ENCODE measurements at regions not wholly inside any gene's neighbourhood (a gene's known extent, or its start where the extent isn't known, plus 50 kb on each side); places are given as distances from the start of the nearest gene placed in this dataset.
"Not testable (repeated sequence)": the region's sequence is repeated elsewhere in the genome, so short reads cannot be mapped to it uniquely, and the experiment has no call there.

DNA sequence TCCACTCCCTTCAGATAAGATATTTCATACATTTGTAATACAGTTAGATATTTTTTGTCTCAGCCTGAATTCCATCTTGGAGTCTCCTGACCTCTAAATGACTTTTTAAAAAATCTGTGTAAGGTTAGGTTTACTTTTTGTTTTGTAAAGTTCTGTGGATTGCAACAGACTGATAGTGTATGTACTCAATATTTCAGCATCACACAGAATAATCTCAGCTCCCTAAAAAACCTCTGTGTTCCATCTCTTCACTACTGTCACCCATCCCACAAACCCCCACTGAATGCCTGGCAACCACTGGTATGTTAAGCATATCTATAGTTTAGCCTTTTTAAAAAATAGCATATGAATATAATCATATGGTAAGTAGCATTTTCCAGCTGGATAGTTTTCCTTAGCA lies 951.1 kb upstream of the ADAMTS5 start:
- H3K36me3 ChIP-seq; H3K27ac ChIP-seq; H3K4me3 ChIP-seq; H3K9me3 ChIP-seq; H3K4me1 ChIP-seq; DNase-seq; intact Hi-C loops (cut with DNase I; ENCODE audit: low total_unique reads); H3K27me3 ChIP-seq: not testable (repeated sequence)

DNA sequence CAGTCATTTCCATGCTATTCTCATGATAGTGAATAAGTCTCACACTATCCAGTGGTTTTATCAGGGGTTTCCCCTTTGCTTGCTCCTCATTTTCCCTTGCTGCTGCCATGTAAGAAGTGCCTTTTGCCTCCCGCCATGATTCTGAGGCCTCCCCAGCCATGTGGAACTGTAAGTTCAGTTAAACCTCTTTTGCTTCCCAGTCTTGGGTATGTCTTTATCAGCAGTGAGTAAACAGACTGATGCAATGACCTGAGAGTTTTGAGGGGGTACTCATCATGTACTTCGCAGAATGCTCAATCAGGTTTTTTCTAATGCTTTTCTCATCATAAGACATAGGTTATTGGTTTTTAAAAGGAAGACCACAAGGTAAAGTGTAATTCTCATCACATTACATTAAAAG lies 949.4 kb upstream of the ADAMTS5 start:
- H3K4me3 ChIP-seq; intact Hi-C loops (cut with DNase I; ENCODE audit: low total_unique reads); H3K4me1 ChIP-seq: not testable (repeated sequence)

DNA sequence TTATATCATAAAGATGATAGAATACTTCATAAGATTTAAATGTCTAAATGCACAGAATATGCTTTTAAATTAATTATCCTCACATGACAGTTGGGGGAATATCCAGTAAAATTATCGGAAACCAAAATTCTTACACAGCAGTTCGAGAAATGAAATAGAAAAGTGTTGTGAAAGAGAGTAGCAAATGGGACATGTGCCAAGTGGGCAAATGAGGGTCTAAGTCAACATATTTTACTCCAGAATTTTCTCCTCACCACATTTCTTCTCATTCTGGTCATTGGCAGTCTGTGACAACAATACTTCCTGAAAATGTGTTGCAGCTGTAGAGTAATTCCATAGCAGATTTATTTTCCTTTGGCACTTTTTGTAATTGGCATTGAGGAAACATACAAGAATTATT lies 945.2 kb upstream of the ADAMTS5 start:
- not testable (repeated sequence) for DNase-seq

More for the DNA sequence above, 949.4 kb upstream of the ADAMTS5 start:
- not testable (repeated sequence) for DNase-seq, H3K27me3 ChIP-seq, H3K36me3 ChIP-seq, H3K27ac ChIP-seq, H3K9me3 ChIP-seq

DNA sequence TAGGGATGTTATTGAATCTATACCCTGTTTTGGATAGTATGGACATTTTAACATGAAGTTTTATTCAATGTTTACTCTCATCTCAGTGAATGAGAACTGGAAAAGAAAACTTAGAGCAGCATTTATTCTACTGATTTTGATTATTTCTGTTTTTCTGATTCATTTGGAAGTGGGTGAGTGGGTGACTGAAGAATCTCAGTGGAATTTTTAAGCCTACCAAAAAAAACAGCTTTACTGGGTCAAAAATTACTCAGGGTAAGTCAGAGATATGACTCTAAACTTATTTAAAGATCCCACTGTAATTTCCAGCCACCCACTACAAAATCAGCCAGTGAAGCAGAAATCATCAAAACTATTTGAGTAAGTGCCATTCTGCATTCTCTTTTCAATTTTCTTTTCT lies 942.6 kb upstream of the ADAMTS5 start:
- H3K4me1 ChIP-seq; H3K27ac ChIP-seq; intact Hi-C loops (cut with DNase I; ENCODE audit: low total_unique reads); H3K27me3 ChIP-seq; H3K9me3 ChIP-seq; H3K4me3 ChIP-seq; H3K36me3 ChIP-seq; DNase-seq: not testable (repeated sequence)

More for the DNA sequence above, 945.2 kb upstream of the ADAMTS5 start:
- H3K27ac ChIP-seq; H3K9me3 ChIP-seq; H3K27me3 ChIP-seq; intact Hi-C loops (cut with DNase I; ENCODE audit: low total_unique reads); H3K4me3 ChIP-seq; H3K4me1 ChIP-seq; H3K36me3 ChIP-seq: not testable (repeated sequence)

DNA sequence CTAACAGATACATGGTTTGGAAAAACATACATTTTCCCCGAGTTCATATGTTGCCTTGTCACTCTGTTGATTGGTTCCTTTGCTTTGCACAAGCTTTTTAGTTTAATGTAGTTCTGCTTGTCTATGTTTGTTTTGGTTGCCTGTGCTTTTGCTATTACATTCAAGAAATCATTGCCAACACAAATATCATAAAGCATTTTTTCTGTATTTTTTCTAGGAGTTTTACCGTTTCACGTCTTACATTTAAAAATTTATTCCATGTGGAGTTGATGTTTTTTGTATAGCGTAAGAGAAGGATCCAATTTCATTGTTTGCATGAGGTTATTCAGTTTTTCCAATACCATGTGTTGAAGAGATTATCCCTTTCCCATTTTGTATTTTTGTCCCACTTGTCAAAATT lies 941.9 kb upstream of the ADAMTS5 start:
- H3K36me3 ChIP-seq; H3K9me3 ChIP-seq; H3K27ac ChIP-seq; H3K4me1 ChIP-seq; H3K4me3 ChIP-seq; H3K27me3 ChIP-seq; intact Hi-C loops (cut with DNase I; ENCODE audit: low total_unique reads); DNase-seq: not testable (repeated sequence)

DNA sequence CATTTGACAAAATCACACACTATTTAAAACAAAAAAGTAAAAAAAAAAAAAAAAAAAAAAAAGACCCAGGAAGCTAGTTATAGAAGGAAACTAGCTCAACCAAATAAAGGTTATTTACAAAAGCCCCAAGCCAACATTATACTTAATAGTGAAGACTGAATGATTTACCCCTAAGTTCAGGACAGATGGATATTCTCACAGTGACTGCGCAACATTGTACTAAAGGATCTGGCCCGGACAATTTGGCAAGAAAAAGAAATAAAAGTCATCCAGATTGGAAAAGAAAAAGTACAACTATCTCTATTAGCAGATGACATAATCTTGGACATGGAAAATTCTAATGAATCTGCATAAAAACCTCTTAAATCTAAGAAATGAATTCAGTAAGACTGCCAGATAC lies 936.0 kb upstream of the ADAMTS5 start:
- H3K9me3 ChIP-seq; H3K4me3 ChIP-seq; H3K36me3 ChIP-seq; H3K27me3 ChIP-seq; H3K4me1 ChIP-seq; intact Hi-C loops (cut with DNase I; ENCODE audit: low total_unique reads): not testable (repeated sequence)
- peak overlapping the region in 1 of 2 donors; percentile 70 for H3K27ac ChIP-seq
- peak; percentile 30 to 73 for DNase-seq

DNA sequence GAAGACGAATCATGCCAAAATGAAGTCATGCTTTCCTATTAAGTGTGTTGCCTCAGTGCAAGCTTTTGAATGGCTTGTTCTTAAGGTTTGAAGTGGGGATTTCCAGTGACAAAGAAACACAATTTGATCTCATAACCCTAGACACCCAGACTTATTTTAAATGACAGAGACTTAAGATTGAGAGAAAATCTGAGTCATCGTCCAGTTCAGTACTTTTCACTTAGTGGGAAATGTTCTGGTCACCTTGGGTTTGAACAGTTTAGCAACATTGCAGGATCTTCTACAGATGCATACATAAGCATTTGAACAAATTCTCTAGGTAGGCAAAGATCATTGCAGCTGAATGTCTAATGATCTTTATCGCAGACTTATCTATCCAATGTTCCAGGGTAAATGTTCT lies 926.7 kb upstream of the ADAMTS5 start:
- H3K9me3 ChIP-seq; H3K36me3 ChIP-seq; H3K27me3 ChIP-seq; DNase-seq; H3K4me1 ChIP-seq; H3K4me3 ChIP-seq; intact Hi-C loops (cut with DNase I; ENCODE audit: low total_unique reads); H3K27ac ChIP-seq: not testable (repeated sequence)

DNA sequence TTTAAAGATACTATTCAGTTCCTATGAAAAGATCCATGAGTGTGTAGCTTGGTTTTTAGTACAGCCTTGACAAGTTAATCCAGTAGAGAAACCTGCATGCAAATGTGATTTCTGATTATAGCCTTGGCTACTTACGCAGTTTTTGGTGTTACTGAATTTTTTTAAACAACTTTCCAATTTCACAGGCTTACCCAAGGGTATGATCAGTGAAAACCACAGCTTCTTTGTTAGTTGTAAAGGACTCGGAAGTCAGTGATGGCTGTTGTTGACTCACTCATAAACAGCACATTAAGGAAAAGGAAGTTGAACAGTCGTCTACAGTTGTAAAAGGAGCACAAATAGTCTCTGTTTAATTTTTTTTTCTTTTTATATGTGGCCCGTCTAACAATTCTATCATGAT lies 924.6 kb upstream of the ADAMTS5 start:
- H3K4me3 ChIP-seq; H3K4me1 ChIP-seq; H3K27me3 ChIP-seq; H3K36me3 ChIP-seq; DNase-seq; H3K27ac ChIP-seq; intact Hi-C loops (cut with DNase I; ENCODE audit: low total_unique reads); H3K9me3 ChIP-seq: not testable (repeated sequence)

DNA sequence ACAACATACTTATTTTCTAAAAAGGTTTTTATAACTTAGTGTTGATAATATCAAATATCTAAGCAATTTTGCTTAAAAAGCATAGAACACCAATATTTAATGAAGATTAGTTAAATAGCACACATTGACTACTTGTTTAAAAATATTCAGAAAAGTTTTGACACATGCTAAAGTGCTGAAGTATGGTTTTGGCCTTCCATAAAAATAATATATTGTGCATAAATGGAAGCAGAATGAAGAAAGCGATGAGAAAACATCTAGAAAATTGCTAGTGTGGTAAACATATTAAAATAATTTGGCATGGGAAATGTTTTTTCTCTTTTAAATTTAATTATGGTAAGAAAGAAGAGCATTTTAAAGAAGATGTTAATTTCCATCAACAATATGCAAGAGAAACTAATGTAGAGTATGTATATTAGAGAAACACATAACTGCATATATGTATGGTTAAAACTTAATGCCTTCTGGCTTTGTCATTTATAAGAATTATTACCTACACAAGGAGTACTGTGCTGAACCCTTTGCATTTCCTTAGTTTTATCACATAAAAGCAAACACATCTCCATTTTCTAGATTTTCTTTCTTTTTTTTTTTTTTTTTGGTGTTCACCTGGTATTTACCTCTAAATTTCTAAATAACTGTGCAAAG lies 921.0 kb upstream of the ADAMTS5 start:
- H3K4me1 ChIP-seq; H3K36me3 ChIP-seq; H3K27me3 ChIP-seq; H3K27ac ChIP-seq; intact Hi-C loops (cut with DNase I; ENCODE audit: low total_unique reads); H3K4me3 ChIP-seq; H3K9me3 ChIP-seq; DNase-seq: not testable (repeated sequence)

DNA sequence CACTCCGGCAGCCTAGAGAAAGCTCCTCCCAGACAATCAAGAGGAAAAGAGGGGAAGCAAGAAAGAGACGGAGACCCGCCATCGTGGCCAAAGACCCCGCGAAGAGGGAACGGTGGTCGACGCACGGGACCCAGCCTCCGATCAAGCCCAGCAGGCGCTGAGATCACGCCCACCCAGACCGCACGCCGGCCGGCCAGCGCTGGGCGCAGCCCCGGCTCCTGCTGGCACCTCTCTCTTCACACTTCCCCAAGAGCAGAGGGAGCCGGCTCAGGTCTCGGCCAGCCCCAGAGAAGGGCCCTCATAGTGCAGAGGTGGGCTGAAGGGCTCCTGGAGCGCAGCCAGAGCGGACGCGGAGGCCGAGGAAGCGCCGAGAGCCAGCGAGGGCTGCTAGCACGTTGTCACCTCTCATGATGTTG lies 918.4 kb upstream of the ADAMTS5 start:
- Histone ChIP-seq H3K36me3 (no peaks in the 10 kb centered on the region), H3K4me3 (no peak overlapping the region), H3K9me3 (no peaks in the 10 kb centered on the region), H3K27me3 (no peaks in the 10 kb centered on the region), H3K27ac (no peak overlapping the region), H3K4me1 (no peaks in the 10 kb centered on the region)
- TF ChIP-seq, protein P1, sequence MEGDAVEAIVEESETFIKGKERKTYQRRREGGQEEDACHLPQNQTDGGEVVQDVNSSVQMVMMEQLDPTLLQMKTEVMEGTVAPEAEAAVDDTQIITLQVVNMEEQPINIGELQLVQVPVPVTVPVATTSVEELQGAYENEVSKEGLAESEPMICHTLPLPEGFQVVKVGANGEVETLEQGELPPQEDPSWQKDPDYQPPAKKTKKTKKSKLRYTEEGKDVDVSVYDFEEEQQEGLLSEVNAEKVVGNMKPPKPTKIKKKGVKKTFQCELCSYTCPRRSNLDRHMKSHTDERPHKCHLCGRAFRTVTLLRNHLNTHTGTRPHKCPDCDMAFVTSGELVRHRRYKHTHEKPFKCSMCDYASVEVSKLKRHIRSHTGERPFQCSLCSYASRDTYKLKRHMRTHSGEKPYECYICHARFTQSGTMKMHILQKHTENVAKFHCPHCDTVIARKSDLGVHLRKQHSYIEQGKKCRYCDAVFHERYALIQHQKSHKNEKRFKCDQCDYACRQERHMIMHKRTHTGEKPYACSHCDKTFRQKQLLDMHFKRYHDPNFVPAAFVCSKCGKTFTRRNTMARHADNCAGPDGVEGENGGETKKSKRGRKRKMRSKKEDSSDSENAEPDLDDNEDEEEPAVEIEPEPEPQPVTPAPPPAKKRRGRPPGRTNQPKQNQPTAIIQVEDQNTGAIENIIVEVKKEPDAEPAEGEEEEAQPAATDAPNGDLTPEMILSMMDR (IDR thresholded peaks at IDR 0.05) = no peak
- TF ChIP-seq POLR2A (IDR thresholded peaks at IDR 0.05) = no peak
- intact Hi-C loops (cut with DNase I; ENCODE audit: low total_unique reads) = no loop called here
- no peak for DNase-seq

DNA sequence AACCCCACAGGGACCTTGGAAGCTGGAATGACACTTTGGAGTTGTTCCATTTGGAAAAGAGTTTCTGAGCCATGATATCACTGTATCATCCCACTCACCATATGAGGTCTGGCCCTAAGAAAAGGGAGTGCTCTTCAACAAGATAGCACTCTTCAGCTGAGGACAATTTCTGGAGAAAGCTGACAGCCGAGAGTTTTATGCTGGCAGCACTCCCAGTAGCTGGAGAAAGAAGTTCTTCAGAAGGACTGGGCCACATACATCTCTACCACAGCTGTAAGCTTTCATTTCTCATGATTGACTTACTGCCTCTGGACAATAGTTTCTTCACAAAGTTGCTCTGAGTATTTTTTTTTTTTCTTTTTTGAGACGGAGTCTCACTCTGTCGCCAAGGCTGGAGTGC lies 914.4 kb upstream of the ADAMTS5 start:
- H3K27me3 ChIP-seq; H3K9me3 ChIP-seq; H3K4me1 ChIP-seq; H3K4me3 ChIP-seq; H3K36me3 ChIP-seq; intact Hi-C loops (cut with DNase I; ENCODE audit: low total_unique reads): not testable (repeated sequence)
- DNase-seq = peak; percentile 71 to 78
- H3K27ac ChIP-seq = peak overlapping the region; percentile 17 to 32

DNA sequence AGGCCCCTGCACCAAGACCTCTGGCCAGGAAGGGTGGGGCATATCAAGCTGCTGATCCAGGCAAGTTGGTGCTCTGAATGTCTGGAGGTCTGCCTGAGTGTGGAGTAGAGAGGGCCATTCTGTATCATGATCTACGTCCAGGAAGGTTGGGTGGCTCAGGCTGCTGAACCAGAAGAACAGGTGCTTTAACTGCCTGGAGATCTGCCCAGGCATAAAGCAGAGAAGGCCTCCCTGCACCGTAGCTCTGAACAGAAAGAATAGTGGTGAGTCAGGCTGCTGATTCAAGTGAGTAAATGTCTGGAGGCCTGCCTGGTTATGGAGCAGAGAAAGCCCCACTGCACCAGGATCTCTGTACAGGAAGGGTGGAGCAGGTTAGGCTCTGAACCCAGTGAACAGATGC lies 905.5 kb upstream of the ADAMTS5 start:
- H3K36me3 ChIP-seq; H3K27ac ChIP-seq; H3K27me3 ChIP-seq; DNase-seq; H3K9me3 ChIP-seq; H3K4me1 ChIP-seq; intact Hi-C loops (cut with DNase I; ENCODE audit: low total_unique reads); H3K4me3 ChIP-seq: not testable (repeated sequence)

DNA sequence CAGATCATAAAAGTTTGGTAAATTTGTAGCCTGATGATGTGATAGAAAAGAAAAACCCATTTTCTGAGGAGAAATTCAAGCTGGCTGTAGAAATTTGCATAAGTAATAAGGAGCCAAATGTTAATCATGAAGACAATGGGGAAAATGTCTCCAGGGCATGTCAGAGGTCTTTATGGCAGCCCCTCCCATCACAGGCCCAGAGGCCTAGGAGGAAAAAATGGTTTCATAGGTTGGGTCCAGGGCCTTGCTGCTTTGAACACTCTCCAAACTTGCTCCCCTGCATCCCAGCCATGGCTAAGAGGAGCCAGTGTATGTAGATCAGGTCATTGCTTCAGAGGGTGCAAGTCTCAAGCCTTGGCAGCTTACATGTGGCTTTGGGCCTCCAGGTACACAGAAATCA lies 903.9 kb upstream of the ADAMTS5 start:
- intact Hi-C loops (cut with DNase I; ENCODE audit: low total_unique reads); H3K27ac ChIP-seq; H3K4me3 ChIP-seq; H3K4me1 ChIP-seq; H3K36me3 ChIP-seq; DNase-seq; H3K9me3 ChIP-seq; H3K27me3 ChIP-seq: not testable (repeated sequence)

All from uterus (tissue), 3 donors.